22Rv1 (cell line): ENCODE measurements at regions not wholly inside any gene's neighbourhood (a gene's known extent, or its start where the extent isn't known, plus 50 kb on each side); places are given as distances from the start of the nearest gene placed in this dataset.

Experiments used
- H3K27ac ChIP-seq: fragments of 450-650 bp; 2 replicates; pipeline ENCODE4 v1.5.1; 2017
- ZFX ChIP-seq: fragments of 450-650 bp; IDR thresholded peaks from 2 replicates; pipeline ENCODE4 v1.6.1; 2017; ENCODE audit warnings: antibody characterized with exemption, borderline replicate concordance
- TF ChIP-seq, protein P1 (sequence below): fragments of 450-650 bp; IDR thresholded peaks from 2 replicates; pipeline ENCODE4 v1.5.1; 2017; ENCODE audit warnings: mild to moderate bottlenecking

DNA sequence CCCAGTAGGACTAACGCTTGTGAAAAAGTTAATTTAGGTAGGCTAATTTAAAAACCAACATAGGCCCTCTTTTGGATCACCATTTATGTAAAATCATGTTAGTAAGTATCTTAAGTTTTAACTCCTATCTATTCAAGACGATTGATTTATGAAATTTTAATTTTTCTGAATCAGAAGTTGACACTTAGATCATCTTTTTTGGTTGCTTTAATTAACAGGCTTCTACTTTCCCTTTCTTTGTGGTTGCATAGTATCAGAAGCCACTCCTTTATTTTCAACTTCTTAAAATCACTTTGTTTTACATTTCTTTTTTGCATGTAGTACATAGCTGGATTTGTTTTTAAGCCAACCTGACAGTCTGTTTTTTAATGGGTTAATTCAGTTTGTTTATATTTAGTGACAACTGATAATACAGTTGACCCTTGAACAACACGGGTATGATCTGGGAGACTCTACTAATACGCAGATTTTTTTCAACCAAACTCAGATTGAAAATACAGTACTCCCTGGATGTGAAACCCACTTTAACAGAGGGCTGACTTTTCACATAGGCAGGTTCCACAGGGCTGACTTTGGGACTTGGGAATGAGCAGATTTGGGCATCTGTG is 69.7 kb upstream of the SYPL1 start:
- no peak for TF ChIP-seq ZFX
- TF ChIP-seq, protein P1, sequence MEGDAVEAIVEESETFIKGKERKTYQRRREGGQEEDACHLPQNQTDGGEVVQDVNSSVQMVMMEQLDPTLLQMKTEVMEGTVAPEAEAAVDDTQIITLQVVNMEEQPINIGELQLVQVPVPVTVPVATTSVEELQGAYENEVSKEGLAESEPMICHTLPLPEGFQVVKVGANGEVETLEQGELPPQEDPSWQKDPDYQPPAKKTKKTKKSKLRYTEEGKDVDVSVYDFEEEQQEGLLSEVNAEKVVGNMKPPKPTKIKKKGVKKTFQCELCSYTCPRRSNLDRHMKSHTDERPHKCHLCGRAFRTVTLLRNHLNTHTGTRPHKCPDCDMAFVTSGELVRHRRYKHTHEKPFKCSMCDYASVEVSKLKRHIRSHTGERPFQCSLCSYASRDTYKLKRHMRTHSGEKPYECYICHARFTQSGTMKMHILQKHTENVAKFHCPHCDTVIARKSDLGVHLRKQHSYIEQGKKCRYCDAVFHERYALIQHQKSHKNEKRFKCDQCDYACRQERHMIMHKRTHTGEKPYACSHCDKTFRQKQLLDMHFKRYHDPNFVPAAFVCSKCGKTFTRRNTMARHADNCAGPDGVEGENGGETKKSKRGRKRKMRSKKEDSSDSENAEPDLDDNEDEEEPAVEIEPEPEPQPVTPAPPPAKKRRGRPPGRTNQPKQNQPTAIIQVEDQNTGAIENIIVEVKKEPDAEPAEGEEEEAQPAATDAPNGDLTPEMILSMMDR = no peak
- H3K27ac ChIP-seq = no peak overlapping the region

DNA sequence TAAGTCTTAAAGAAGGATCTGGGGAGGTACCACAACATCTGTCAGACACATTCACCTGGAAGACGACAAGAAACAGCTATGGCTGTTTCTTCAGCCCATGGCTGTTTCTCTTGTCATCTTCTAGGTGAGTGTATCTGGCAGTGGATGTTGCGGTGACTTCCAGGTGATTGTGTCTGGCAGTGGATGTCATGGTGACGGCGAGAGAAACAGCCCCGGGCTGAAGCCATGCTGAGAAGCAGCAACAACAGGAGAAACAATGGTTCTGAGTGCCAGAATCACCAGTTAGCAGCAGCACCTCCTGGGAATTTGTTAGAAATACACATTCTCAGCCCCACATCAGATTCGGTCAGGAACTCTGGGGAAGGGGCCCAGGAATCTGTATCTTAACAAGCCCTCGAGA is 68.6 kb upstream of the SYPL1 start:
- H3K27ac ChIP-seq = no peak overlapping the region
- TF ChIP-seq, protein P1 = no peak
- no peak for TF ChIP-seq ZFX

DNA sequence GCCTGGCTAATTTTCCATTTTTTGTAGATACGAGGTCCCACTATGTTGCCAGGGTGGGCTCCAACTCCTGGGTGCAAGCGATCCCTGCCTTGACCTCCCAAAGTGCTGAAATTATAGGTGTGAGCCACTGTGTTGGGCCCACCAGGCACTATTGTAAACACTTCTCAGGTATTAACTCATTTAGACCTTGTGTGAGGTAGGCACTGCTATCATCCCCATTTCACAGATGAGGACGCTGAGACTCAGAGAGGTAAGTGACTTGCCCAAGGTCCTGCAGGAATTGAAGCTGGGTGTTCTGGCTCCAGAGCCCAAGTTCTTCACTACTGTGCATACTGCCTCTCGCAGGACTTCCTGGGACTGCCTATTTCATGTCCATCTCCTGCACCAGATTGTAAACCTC is 67.1 kb upstream of the SYPL1 start:
- no peak overlapping the region for H3K27ac ChIP-seq
- TF ChIP-seq ZFX = no peak
- TF ChIP-seq, protein P1 = no peak

DNA sequence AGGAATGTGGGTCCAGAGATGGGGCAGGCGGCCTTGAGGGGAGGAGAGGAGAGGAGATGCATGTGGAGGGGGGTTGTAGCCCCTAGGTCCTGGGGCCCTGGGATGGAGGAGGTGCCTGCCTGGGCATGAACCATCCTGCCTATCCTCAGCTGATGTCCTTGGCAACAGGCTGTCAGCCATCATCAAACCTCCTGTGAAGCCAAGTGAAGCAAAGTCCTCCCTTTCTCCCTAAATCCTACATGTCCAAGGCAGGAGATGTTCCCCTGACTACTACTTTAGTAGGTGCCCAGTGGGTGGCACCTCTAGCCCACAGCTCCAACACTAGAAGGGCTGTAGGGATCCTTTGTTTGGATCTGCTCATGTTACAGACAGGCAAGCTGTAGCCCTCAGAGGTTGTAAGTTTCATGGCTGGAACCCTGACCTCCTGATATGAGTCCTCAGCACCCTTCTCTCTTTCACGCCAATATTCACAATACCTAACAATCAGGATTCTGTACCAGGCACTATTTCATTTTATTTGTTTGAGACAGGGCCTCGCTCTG is 66.6 kb upstream of the SYPL1 start:
- H3K27ac ChIP-seq = no peak overlapping the region
- TF ChIP-seq ZFX = no peak
- TF ChIP-seq, protein P1 = peak; percentile 49

DNA sequence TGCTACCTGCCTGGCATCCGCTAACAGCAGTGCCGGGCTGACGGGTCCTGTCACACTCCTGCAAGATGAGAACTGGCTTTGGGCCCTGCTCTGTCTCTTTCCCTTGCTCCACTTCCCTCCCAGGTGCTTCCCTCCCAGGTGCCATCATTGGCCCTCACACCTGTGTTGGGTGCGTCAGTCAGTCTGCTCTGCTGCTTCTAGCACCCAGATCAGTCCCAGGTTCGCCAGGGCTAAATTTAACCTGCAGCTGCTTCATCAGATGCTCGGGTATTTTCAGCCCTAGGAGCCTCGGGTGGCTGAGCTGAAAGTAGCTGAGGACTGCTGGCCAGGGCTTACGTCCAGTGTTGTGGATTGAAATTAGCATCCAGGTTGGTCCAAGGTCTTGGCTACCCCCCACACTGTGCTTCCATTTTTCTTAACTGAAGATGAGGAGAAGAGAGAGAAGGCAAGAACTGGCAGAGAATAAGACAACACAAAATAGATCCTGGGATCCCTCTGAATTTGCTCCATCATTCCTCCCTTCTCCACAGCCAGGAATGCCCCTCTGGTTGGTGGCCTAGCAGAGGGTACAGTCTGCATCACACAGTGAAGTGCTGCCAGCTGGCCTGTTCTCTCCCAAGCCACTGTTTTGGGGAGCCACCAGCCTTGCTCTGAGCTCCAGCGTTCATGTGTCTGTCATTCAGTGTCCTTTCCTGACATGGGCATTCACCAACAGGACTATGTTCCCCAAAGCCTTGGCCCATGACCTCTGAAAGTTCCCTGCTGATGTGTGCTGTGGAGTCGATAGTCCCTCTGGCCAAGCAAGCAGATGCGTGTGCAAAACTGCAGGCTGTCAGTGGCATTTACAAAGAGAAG is 65.9 kb upstream of the SYPL1 start:
- no peak for TF ChIP-seq ZFX
- TF ChIP-seq, protein P1 = no peak
- H3K27ac ChIP-seq = no peak overlapping the region

DNA sequence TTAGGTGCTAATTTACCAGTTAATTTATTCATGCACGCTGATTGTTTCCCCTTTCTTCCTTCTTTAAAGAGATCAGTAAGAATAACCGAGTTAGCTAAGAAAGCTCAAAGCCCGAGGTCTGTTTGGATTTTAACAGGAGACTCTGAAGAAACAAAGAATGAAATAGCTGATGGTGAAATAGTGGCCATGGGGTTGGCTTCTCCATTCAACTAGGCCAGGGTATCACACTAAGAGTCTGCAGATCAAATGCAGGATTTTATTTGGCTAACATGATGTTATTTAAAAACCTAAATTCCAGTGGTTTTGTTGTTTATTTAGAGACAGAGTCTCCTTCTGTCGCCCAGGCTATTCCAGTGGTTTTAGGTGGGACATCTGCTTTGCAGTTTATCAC is 65.2 kb upstream of the SYPL1 start:
- TF ChIP-seq, protein P1 = no peak
- TF ChIP-seq ZFX = no peak
- no peak overlapping the region for H3K27ac ChIP-seq
